Mesothelial cell of epicardium (in vitro differentiated cells): ENCODE measurements at regions not wholly inside any gene's neighbourhood (a gene's known extent, or its start where the extent isn't known, plus 50 kb on each side); places are given as distances from the start of the nearest gene placed in this dataset.

Source experiments
- DNase-seq, 2 experiments: peaks; one replicate each; pipeline ENCODE4 v3.0.0; 2021; ENCODE audit warnings: low spot score in 2 of 2; ENCODE audit not compliant: unreplicated experiment in 2 of 2
- H3K27ac Mint-ChIP-seq: 2 replicates; pipeline ENCODE4 v1.8.0; 2021; ENCODE audit warnings: mixed read lengths
- H3K27me3 Mint-ChIP-seq: 2 replicates; pipeline ENCODE4 v1.8.0; 2021; ENCODE audit warnings: low read depth, mixed read lengths
- H3K36me3 Mint-ChIP-seq: 2 replicates; pipeline ENCODE4 v1.8.0; 2021; ENCODE audit warnings: mixed read lengths
- H3K4me1 Mint-ChIP-seq: 2 replicates; pipeline ENCODE4 v1.8.0; 2021; ENCODE audit warnings: mixed read lengths
- H3K4me3 Mint-ChIP-seq: 2 replicates; pipeline ENCODE4 v1.8.0; 2021; ENCODE audit warnings: mild to moderate bottlenecking, moderate library complexity, mixed read lengths
- H3K9me3 Mint-ChIP-seq: 2 replicates; pipeline ENCODE4 v1.8.0; 2021; ENCODE audit warnings: mixed read lengths
- CTCF ChIP-seq: fragments of 200-600 bp; sonication (generic); IDR thresholded peaks from one replicate; pipeline ENCODE4 v1.5.0; 2021; ENCODE audit warnings: antibody characterized with exemption; ENCODE audit not compliant: unreplicated experiment

GRCh38 chr9:86452201-86452828 is 98.1 kb upstream of the TUT7 start:
- Mint-ChIP-seq H3K4me1 (peaks cover 15% of the 10 kb centered on the region), H3K27me3 (no peaks in the 10 kb centered on the region), H3K4me3 (no peak overlapping the region), H3K9me3 (peaks cover 28% of the 10 kb centered on the region), H3K27ac (no peak overlapping the region), H3K36me3 (peaks cover 4% of the 10 kb centered on the region)
- no peak for TF ChIP-seq CTCF
- no peak for DNase-seq

GRCh38 chr9:86449246-86449645 is 95.0 kb upstream of the TUT7 start:
- H3K36me3 Mint-ChIP-seq: peaks cover 4% of the 10 kb centered on the region
- no peak for TF ChIP-seq CTCF
- DNase-seq: no peak
- no peaks in the 10 kb centered on the region for H3K27me3 Mint-ChIP-seq
- no peaks in the 10 kb centered on the region for H3K4me1 Mint-ChIP-seq
- H3K27ac Mint-ChIP-seq: no peak overlapping the region
- no peak overlapping the region for H3K4me3 Mint-ChIP-seq
- H3K9me3 Mint-ChIP-seq: peaks cover 28% of the 10 kb centered on the region

GRCh38 chr9:86445671-86446070 is 91.5 kb upstream of the TUT7 start:
- no peaks in the 10 kb centered on the region for H3K36me3 Mint-ChIP-seq
- no peak for DNase-seq
- TF ChIP-seq CTCF: no peak
- no peaks in the 10 kb centered on the region for H3K27me3 Mint-ChIP-seq
- H3K4me3 Mint-ChIP-seq: no peak overlapping the region
- peaks cover 15% of the 10 kb centered on the region for H3K9me3 Mint-ChIP-seq
- no peaks in the 10 kb centered on the region for H3K4me1 Mint-ChIP-seq
- no peak overlapping the region for H3K27ac Mint-ChIP-seq

GRCh38 chr9:86443992-86444391 is 89.8 kb upstream of the TUT7 start:
- no peak for DNase-seq
- H3K9me3 Mint-ChIP-seq: peaks cover 4% of the 10 kb centered on the region
- H3K4me1 Mint-ChIP-seq: no peaks in the 10 kb centered on the region
- no peak overlapping the region for H3K27ac Mint-ChIP-seq
- no peaks in the 10 kb centered on the region for H3K27me3 Mint-ChIP-seq
- no peaks in the 10 kb centered on the region for H3K36me3 Mint-ChIP-seq
- no peak overlapping the region for H3K4me3 Mint-ChIP-seq
- no peak for TF ChIP-seq CTCF

- Mint-ChIP-seq H3K4me1 (peaks cover 15% of the 10 kb centered on the region), H3K27ac (peak overlapping the region; percentile 95), H3K27me3 (no peaks in the 10 kb centered on the region), H3K36me3 (peaks cover 10% of the 10 kb centered on the region), H3K9me3 (peaks cover 13% of the 10 kb centered on the region), H3K4me3 (peak overlapping the region; percentile 47)
- peak; percentile 54 for TF ChIP-seq CTCF
- DNase-seq: peak in 1 of 2 experiments; percentile 55
Measured at GRCh38 chr9:86434039-86434726, 80.0 kb upstream of the TUT7 start.
